Left renal pelvis (tissue), 4 donors: ENCODE measurements at regions not wholly inside any gene's neighbourhood (a gene's known extent, or its start where the extent isn't known, plus 50 kb on each side); places are given as distances from the start of the nearest gene placed in this dataset.
"Not testable (repeated sequence)": the region's sequence is repeated elsewhere in the genome, so short reads cannot be mapped to it uniquely, and the experiment has no call there.

Experiments used
- DNase-seq, 4 donors: peaks; one replicate each; pipeline ENCODE4 v3.0.0-alpha.2; 2013; ENCODE audit warnings: low read depth in 4 of 4, low spot score in 3 of 4

- not testable (repeated sequence) for DNase-seq
Measured at GRCh38 chr5:24227881-24228280, 416.9 kb downstream of the CDH10 start.

- no peak for DNase-seq
Measured at GRCh38 chr5:24232041-24232440, 412.7 kb downstream of the CDH10 start.

- no peak for DNase-seq
Measured at GRCh38 chr5:24232929-24233498, 411.8 kb downstream of the CDH10 start.

- DNase-seq = no peak
Measured at GRCh38 chr5:24235946-24236345, 408.8 kb downstream of the CDH10 start.

GRCh38 chr5:24245821-24246220 lies 399.0 kb downstream of the CDH10 start:
- no peak for DNase-seq

GRCh38 chr5:24264547-24264946 lies 380.2 kb downstream of the CDH10 start:
- DNase-seq = no peak

GRCh38 chr5:24265306-24265705 lies 379.5 kb downstream of the CDH10 start:
- no peak for DNase-seq

- DNase-seq = no peak
Measured at GRCh38 chr5:24268482-24269056, 376.2 kb downstream of the CDH10 start.

- not testable (repeated sequence) for DNase-seq
Measured at GRCh38 chr5:24271702-24272118, 373.1 kb downstream of the CDH10 start.

- DNase-seq = no peak
Measured at GRCh38 chr5:24272741-24273140, 372.0 kb downstream of the CDH10 start.

GRCh38 chr5:24280215-24280614 lies 364.6 kb downstream of the CDH10 start:
- DNase-seq = no peak

- no peak for DNase-seq
Measured at GRCh38 chr5:24281818-24282217, 363.0 kb downstream of the CDH10 start.

GRCh38 chr5:24289582-24290335 lies 355.0 kb downstream of the CDH10 start:
- DNase-seq = no peak

GRCh38 chr5:24290536-24290935 lies 354.2 kb downstream of the CDH10 start:
- no peak for DNase-seq

- no peak for DNase-seq
Measured at GRCh38 chr5:24291916-24292315, 352.9 kb downstream of the CDH10 start.

GRCh38 chr5:24294333-24294732 lies 350.4 kb downstream of the CDH10 start:
- no peak for DNase-seq

- no peak for DNase-seq
Measured at GRCh38 chr5:24314106-24314505, 330.7 kb downstream of the CDH10 start.

- no peak for DNase-seq
Measured at GRCh38 chr5:24320643-24321042, 324.1 kb downstream of the CDH10 start.

GRCh38 chr5:24325306-24325832 lies 319.4 kb downstream of the CDH10 start:
- no peak for DNase-seq

GRCh38 chr5:24331531-24331930 lies 313.2 kb downstream of the CDH10 start:
- DNase-seq = no peak

GRCh38 chr5:24347158-24347557 lies 297.6 kb downstream of the CDH10 start:
- DNase-seq = no peak

GRCh38 chr5:24351285-24351684 lies 293.5 kb downstream of the CDH10 start:
- DNase-seq = no peak
